WTC11 (cell line): ENCODE measurements at regions not wholly inside any gene's neighbourhood (a gene's known extent, or its start where the extent isn't known, plus 50 kb on each side); places are given as distances from the start of the nearest gene placed in this dataset.

Experiments used
- CREB1 ChIP-seq: sonication (generic); formaldehyde crosslinking; IDR thresholded peaks from 2 replicates; pipeline ENCODE4 v1.8.0; 2023; ENCODE audit warnings: mild to moderate bottlenecking, missing genetic modification reagents
- CREM ChIP-seq: sonication (generic); formaldehyde crosslinking; IDR thresholded peaks from 2 replicates; pipeline ENCODE4 v1.8.1; 2022; ENCODE audit warnings: mild to moderate bottlenecking, missing genetic modification reagents, moderate library complexity
- ESRRA ChIP-seq: sonication (generic); formaldehyde crosslinking; IDR thresholded peaks from 2 replicates; pipeline ENCODE4 v1.8.1; 2022; ENCODE audit warnings: mild to moderate bottlenecking, missing genetic modification reagents, borderline replicate concordance
- MYBL2 ChIP-seq: sonication (generic); formaldehyde crosslinking; IDR thresholded peaks from 2 replicates; pipeline ENCODE4 v1.8.1; 2023; ENCODE audit warnings: mild to moderate bottlenecking, moderate library complexity, missing genetic modification reagents
- NR2C2 ChIP-seq: sonication (generic); formaldehyde crosslinking; IDR thresholded peaks from 2 replicates; pipeline ENCODE4 v1.8.0; 2022; ENCODE audit warnings: mild to moderate bottlenecking, missing genetic modification reagents
- TEAD4 ChIP-seq: sonication (generic); formaldehyde crosslinking; IDR thresholded peaks from 2 replicates; pipeline ENCODE4 v1.8.0; 2022; ENCODE audit warnings: mild to moderate bottlenecking, missing genetic modification reagents
- ZBTB21 ChIP-seq: sonication (generic); formaldehyde crosslinking; IDR thresholded peaks from 2 replicates; pipeline ENCODE4 v1.8.1; 2023; ENCODE audit warnings: mild to moderate bottlenecking, missing genetic modification reagents, borderline replicate concordance
- ZNF138 ChIP-seq: sonication (generic); formaldehyde crosslinking; conservative IDR thresholded peaks from 2 replicates; pipeline ENCODE4 v1.8.1; 2022; ENCODE audit warnings: mild to moderate bottlenecking, moderate library complexity, missing genetic modification reagents
- TF ChIP-seq, protein P1 (sequence below): sonication (generic); formaldehyde crosslinking; IDR thresholded peaks from 2 replicates; pipeline ENCODE4 v1.8.1; 2022; ENCODE audit warnings: missing genetic modification reagents, borderline replicate concordance
- TF ChIP-seq, protein P2 (sequence below): fragments of 200-600 bp; IDR thresholded peaks from 2 replicates; pipeline ENCODE4 v1.8.0; 2022; ENCODE audit warnings: antibody characterized with exemption
- TF ChIP-seq, protein P3 (sequence below): sonication (generic); formaldehyde crosslinking; IDR thresholded peaks from 2 replicates; pipeline ENCODE4 v1.8.0; 2022; ENCODE audit warnings: missing genetic modification reagents
- TF ChIP-seq, protein P4 (sequence below): sonication (generic); formaldehyde crosslinking; IDR thresholded peaks from 2 replicates; pipeline ENCODE4 v1.8.0; 2023; ENCODE audit warnings: missing genetic modification reagents
- TF ChIP-seq, protein P5 (sequence below): sonication (generic); formaldehyde crosslinking; IDR thresholded peaks from 2 replicates; pipeline ENCODE4 v1.8.0; 2022; ENCODE audit warnings: mild to moderate bottlenecking, missing genetic modification reagents

DNA sequence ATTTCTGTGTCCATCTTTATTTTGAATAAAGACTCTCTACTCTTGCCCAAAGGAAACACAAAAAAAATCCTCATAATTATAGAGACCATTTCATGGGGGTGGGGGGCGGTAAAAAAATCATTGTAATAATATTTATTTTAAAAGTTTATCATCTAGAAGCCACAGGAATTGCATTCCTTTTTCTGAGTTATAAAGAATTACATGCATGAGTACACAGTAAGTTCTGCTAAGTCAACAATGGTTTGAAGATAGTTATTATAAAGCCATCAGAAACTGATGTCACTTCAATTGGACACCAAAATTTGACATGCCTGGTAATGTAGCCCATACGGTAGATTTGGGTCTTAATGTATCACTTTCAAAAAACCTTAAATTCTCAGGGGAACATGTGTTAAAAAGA, 478.1 kb upstream of the NR5A2 start:
- TF ChIP-seq, protein P1, sequence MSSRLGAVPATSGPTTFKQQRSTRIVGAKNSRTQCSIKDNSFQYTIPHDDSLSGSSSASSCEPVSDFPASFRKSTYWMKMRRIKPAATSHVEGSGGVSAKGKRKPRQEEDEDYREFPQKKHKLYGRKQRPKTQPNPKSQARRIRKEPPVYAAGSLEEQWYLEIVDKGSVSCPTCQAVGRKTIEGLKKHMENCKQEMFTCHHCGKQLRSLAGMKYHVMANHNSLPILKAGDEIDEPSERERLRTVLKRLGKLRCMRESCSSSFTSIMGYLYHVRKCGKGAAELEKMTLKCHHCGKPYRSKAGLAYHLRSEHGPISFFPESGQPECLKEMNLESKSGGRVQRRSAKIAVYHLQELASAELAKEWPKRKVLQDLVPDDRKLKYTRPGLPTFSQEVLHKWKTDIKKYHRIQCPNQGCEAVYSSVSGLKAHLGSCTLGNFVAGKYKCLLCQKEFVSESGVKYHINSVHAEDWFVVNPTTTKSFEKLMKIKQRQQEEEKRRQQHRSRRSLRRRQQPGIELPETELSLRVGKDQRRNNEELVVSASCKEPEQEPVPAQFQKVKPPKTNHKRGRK (CRISPR knock-in tag) = no peak
- TF ChIP-seq, protein P2, sequence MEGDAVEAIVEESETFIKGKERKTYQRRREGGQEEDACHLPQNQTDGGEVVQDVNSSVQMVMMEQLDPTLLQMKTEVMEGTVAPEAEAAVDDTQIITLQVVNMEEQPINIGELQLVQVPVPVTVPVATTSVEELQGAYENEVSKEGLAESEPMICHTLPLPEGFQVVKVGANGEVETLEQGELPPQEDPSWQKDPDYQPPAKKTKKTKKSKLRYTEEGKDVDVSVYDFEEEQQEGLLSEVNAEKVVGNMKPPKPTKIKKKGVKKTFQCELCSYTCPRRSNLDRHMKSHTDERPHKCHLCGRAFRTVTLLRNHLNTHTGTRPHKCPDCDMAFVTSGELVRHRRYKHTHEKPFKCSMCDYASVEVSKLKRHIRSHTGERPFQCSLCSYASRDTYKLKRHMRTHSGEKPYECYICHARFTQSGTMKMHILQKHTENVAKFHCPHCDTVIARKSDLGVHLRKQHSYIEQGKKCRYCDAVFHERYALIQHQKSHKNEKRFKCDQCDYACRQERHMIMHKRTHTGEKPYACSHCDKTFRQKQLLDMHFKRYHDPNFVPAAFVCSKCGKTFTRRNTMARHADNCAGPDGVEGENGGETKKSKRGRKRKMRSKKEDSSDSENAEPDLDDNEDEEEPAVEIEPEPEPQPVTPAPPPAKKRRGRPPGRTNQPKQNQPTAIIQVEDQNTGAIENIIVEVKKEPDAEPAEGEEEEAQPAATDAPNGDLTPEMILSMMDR = no peak
- TF ChIP-seq ZNF138 = no peak
- no peak for TF ChIP-seq MYBL2 (CRISPR knock-in tag)
- no peak for TF ChIP-seq NR2C2
- TF ChIP-seq, protein P3, sequence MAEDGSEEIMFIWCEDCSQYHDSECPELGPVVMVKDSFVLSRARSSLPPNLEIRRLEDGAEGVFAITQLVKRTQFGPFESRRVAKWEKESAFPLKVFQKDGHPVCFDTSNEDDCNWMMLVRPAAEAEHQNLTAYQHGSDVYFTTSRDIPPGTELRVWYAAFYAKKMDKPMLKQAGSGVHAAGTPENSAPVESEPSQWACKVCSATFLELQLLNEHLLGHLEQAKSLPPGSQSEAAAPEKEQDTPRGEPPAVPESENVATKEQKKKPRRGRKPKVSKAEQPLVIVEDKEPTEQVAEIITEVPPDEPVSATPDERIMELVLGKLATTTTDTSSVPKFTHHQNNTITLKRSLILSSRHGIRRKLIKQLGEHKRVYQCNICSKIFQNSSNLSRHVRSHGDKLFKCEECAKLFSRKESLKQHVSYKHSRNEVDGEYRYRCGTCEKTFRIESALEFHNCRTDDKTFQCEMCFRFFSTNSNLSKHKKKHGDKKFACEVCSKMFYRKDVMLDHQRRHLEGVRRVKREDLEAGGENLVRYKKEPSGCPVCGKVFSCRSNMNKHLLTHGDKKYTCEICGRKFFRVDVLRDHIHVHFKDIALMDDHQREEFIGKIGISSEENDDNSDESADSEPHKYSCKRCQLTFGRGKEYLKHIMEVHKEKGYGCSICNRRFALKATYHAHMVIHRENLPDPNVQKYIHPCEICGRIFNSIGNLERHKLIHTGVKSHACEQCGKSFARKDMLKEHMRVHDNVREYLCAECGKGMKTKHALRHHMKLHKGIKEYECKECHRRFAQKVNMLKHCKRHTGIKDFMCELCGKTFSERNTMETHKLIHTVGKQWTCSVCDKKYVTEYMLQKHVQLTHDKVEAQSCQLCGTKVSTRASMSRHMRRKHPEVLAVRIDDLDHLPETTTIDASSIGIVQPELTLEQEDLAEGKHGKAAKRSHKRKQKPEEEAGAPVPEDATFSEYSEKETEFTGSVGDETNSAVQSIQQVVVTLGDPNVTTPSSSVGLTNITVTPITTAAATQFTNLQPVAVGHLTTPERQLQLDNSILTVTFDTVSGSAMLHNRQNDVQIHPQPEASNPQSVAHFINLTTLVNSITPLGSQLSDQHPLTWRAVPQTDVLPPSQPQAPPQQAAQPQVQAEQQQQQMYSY (CRISPR knock-in tag) = no peak
- TF ChIP-seq, protein P4, sequence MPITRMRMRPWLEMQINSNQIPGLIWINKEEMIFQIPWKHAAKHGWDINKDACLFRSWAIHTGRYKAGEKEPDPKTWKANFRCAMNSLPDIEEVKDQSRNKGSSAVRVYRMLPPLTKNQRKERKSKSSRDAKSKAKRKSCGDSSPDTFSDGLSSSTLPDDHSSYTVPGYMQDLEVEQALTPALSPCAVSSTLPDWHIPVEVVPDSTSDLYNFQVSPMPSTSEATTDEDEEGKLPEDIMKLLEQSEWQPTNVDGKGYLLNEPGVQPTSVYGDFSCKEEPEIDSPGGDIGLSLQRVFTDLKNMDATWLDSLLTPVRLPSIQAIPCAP = no peak
- TF ChIP-seq TEAD4 (CRISPR knock-in tag) = no peak
- no peak for TF ChIP-seq CREM
- TF ChIP-seq CREB1 (CRISPR knock-in tag) = no peak
- no peak for TF ChIP-seq ESRRA (CRISPR knock-in tag)
- TF ChIP-seq, protein P5, sequence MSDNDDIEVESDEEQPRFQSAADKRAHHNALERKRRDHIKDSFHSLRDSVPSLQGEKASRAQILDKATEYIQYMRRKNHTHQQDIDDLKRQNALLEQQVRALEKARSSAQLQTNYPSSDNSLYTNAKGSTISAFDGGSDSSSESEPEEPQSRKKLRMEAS (CRISPR knock-in tag) = no peak
- TF ChIP-seq ZBTB21 (CRISPR knock-in tag) = no peak
